ENCODE measurements at regions not wholly inside any gene's neighbourhood (a gene's known extent, or its start where the extent isn't known, plus 50 kb on each side); places are given as distances from the start of the nearest gene placed in this dataset.

DNA sequence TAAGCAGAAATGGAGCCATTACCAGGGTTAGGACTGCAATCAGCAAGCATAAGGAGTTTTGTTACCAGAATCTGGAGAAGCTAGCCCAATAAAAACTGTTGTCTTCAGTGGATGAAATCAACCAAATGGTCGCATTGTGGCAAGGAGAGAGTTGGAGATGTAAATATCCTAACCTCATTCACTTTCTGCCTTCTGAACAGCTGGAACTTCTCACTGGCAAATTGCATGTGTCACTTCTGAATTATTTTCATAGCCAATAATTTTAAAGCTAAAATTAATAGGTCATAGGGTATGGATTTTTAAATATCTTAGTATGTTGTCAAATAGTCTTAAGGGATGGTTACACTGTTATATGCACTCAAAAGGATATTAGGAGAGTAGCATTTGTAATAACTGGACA lies 121.6 kb downstream of the SUCNR1 start:
- no peaks in the 10 kb centered on the region for H3K79me2 ChIP-seq (ENCODE audit: insufficient read depth, low read length)
- Mint-ChIP-seq H3K27ac (no peak overlapping the region), H3K9me3 (no peaks in the 10 kb centered on the region), H3K4me1 (no peaks in the 10 kb centered on the region), H3K27me3 (ENCODE audit: low read depth in 3 of 3) (peaks cover 0 to 1% (median 0%) of the 10 kb centered on the region in 3 donors), H3K36me3 (no peaks in the 10 kb centered on the region), H3K4me3 (no peak overlapping the region)
- intact Hi-C loops (cut with micrococcal nuclease), result no loop called here
- no peaks in the 10 kb centered on the region for H4K20me1 ChIP-seq (ENCODE audit: insufficient read depth, low read length)
- no peaks in the 10 kb centered on the region for H3K9me3 ChIP-seq (replicated peaks in 1 of 2; ENCODE audit: control insufficient read depth in 1 of 2, insufficient read depth in 1 of 2, low read length in 2 of 2)
- TF ChIP-seq, protein P1, sequence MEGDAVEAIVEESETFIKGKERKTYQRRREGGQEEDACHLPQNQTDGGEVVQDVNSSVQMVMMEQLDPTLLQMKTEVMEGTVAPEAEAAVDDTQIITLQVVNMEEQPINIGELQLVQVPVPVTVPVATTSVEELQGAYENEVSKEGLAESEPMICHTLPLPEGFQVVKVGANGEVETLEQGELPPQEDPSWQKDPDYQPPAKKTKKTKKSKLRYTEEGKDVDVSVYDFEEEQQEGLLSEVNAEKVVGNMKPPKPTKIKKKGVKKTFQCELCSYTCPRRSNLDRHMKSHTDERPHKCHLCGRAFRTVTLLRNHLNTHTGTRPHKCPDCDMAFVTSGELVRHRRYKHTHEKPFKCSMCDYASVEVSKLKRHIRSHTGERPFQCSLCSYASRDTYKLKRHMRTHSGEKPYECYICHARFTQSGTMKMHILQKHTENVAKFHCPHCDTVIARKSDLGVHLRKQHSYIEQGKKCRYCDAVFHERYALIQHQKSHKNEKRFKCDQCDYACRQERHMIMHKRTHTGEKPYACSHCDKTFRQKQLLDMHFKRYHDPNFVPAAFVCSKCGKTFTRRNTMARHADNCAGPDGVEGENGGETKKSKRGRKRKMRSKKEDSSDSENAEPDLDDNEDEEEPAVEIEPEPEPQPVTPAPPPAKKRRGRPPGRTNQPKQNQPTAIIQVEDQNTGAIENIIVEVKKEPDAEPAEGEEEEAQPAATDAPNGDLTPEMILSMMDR (IDR thresholded peaks at IDR 0.05), result no peak
- no peak overlapping the region for H3K4me3 ChIP-seq (replicated peaks in 1 of 3; ENCODE audit: low read depth in 2 of 3, low read length in 3 of 3)
- H3K27ac ChIP-seq (ENCODE audit: low read depth in 1 of 2, low read length in 2 of 2), result no peak overlapping the region
- H3K4me2 ChIP-seq (replicated peaks; ENCODE audit: extremely low read depth, low read length, poor library complexity, severe bottlenecking), result no peak overlapping the region
- DNase-seq, result no peak
- no peak overlapping the region for H3K9ac ChIP-seq (ENCODE audit: insufficient read depth, low read length, poor library complexity, severe bottlenecking)
- H3K4me1 ChIP-seq (ENCODE audit: control insufficient read depth in 1 of 2, insufficient read depth in 2 of 2, low read length in 2 of 2), result no peaks in the 10 kb centered on the region
- no CpG with 5 or more reads among the region's 1 CpG for WGBS (ENCODE audit: insufficient coverage)
- no peak overlapping the region for H2AFZ ChIP-seq (ENCODE audit: insufficient read depth, low read depth, low read length, poor library complexity, severe bottlenecking)
- no peaks in the 10 kb centered on the region for H3K36me3 ChIP-seq (replicated peaks in 1 of 2; ENCODE audit: control insufficient read depth in 1 of 2, insufficient read depth in 2 of 2, low read length in 2 of 2)
- H3K27me3 ChIP-seq (ENCODE audit: control insufficient read depth in 2 of 2, insufficient read depth in 2 of 2, low read length in 2 of 2), result no peaks in the 10 kb centered on the region

DNA sequence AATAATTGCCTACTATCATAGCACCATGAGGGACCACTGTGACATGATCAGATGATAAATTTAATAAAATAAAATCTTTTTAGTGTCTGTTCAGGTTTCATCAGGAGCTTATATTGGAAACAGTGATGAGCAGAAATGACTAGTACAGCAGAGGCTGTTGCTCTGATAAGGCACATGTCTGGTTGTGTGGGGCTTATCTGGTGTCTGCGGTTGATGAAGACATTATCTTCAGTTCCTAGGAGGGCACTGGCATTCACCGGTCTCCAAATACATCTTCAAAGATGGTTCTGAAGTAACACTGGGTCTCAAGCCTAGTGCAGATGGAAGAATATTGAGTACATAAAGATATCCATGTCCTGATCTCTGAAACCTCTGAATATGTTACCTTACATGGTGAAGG lies 125.3 kb downstream of the SUCNR1 start:
- H3K27ac Mint-ChIP-seq, result no peak overlapping the region
- no peaks in the 10 kb centered on the region for H3K36me3 ChIP-seq (replicated peaks in 1 of 2; ENCODE audit: control insufficient read depth in 1 of 2, insufficient read depth in 2 of 2, low read length in 2 of 2)
- H3K9me3 Mint-ChIP-seq, result no peaks in the 10 kb centered on the region
- no peak for DNase-seq
- no peak overlapping the region for H3K4me3 ChIP-seq (replicated peaks in 1 of 3; ENCODE audit: low read depth in 2 of 3, low read length in 3 of 3)
- H3K36me3 Mint-ChIP-seq, result no peaks in the 10 kb centered on the region
- H3K79me2 ChIP-seq (ENCODE audit: insufficient read depth, low read length), result no peaks in the 10 kb centered on the region
- H3K27me3 Mint-ChIP-seq (ENCODE audit: low read depth in 3 of 3), result peaks cover 0 to 1% (median 0%) of the 10 kb centered on the region in 3 donors
- H3K27ac ChIP-seq (ENCODE audit: low read depth in 1 of 2, low read length in 2 of 2), result no peak overlapping the region
- intact Hi-C loops (cut with micrococcal nuclease), result no loop called here
- H3K4me1 Mint-ChIP-seq, result no peaks in the 10 kb centered on the region
- no peaks in the 10 kb centered on the region for H4K20me1 ChIP-seq (ENCODE audit: insufficient read depth, low read length)
- no peaks in the 10 kb centered on the region for H3K4me1 ChIP-seq (ENCODE audit: control insufficient read depth in 1 of 2, insufficient read depth in 2 of 2, low read length in 2 of 2)
- WGBS (ENCODE audit: insufficient coverage), result 100% methylated on average over 2 of the region's 2 CpGs
- no peak overlapping the region for H3K4me3 Mint-ChIP-seq
- no peak overlapping the region for H3K4me2 ChIP-seq (replicated peaks; ENCODE audit: extremely low read depth, low read length, poor library complexity, severe bottlenecking)
- no peak overlapping the region for H3K9ac ChIP-seq (ENCODE audit: insufficient read depth, low read length, poor library complexity, severe bottlenecking)
- no peak overlapping the region for H2AFZ ChIP-seq (ENCODE audit: insufficient read depth, low read depth, low read length, poor library complexity, severe bottlenecking)
- TF ChIP-seq, protein P1 (IDR thresholded peaks at IDR 0.05), result no peak
- H3K27me3 ChIP-seq (ENCODE audit: control insufficient read depth in 2 of 2, insufficient read depth in 2 of 2, low read length in 2 of 2), result no peaks in the 10 kb centered on the region
- H3K9me3 ChIP-seq (replicated peaks in 1 of 2; ENCODE audit: control insufficient read depth in 1 of 2, insufficient read depth in 1 of 2, low read length in 2 of 2), result no peaks in the 10 kb centered on the region

All from CD14-positive monocyte (primary cell).